Colonic mucosa (tissue), 4 donors: ENCODE measurements at regions not wholly inside any gene's neighbourhood (a gene's known extent, or its start where the extent isn't known, plus 50 kb on each side); places are given as distances from the start of the nearest gene placed in this dataset.

Source experiments
- DNase-seq: peaks from one replicate; pipeline ENCODE4 v3.0.0-alpha.2; 2020
- H3K27ac ChIP-seq: fragments of 200-600 bp; one replicate; pipeline ENCODE4 v1.8.0; 2021
- H3K27me3 ChIP-seq: fragments of 200-600 bp; one replicate; pipeline ENCODE4 v1.8.0; 2021
- H3K36me3 ChIP-seq: fragments of 200-600 bp; one replicate; pipeline ENCODE4 v1.8.0; 2021
- H3K4me1 ChIP-seq: fragments of 200-600 bp; one replicate; pipeline ENCODE4 v1.8.0; 2021; ENCODE audit warnings: mild to moderate bottlenecking
- H3K4me3 ChIP-seq: fragments of 200-600 bp; one replicate; pipeline ENCODE4 v1.8.0; 2021
- H3K9ac ChIP-seq, 2 donors: one replicate each; pipeline ENCODE4 v1.7.0; 2013; ENCODE audit warnings: control low read depth in 2 of 2, low read depth in 2 of 2, low read length in 2 of 2
- H3K9me3 ChIP-seq: fragments of 200-600 bp; one replicate; pipeline ENCODE4 v1.8.0; 2021
- intact Hi-C: fragments of 100-400 bp; cut with DNase I; formaldehyde crosslinking; loops from one replicate; pipeline ENCODE4 v1.14.1; 2022
- TF ChIP-seq, protein P1 (sequence below): fragments of 200-600 bp; IDR thresholded peaks from one replicate; pipeline ENCODE4 v1.8.0; 2022; ENCODE audit warnings: antibody characterized with exemption, mild to moderate bottlenecking
- donor health status: healthy.
- donor health status: DM: no; HTN: no; CAD: no.
- donor health status: DM: no; HTN: no; CAD: no.

DNA sequence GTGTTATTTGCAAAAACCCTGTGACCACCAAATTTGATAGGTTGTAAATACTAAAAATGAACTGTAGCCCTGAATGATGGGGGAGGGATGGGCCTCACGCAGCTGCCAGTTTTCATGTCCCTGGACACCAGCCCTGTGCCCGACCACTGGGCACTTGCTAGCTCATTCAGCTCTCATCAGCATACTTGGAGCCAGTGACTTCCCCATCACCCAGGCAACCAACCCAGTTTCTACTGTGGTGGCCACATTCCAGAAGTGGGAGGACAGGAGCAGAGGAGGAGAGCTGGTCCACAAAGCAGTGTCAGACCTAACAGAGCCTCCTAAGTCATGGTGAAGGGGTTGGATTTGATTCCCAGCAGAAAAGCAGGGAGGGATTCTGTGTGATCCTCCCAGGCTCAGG is 128.2 kb downstream of the CPEB2 start:
- TF ChIP-seq, protein P1, sequence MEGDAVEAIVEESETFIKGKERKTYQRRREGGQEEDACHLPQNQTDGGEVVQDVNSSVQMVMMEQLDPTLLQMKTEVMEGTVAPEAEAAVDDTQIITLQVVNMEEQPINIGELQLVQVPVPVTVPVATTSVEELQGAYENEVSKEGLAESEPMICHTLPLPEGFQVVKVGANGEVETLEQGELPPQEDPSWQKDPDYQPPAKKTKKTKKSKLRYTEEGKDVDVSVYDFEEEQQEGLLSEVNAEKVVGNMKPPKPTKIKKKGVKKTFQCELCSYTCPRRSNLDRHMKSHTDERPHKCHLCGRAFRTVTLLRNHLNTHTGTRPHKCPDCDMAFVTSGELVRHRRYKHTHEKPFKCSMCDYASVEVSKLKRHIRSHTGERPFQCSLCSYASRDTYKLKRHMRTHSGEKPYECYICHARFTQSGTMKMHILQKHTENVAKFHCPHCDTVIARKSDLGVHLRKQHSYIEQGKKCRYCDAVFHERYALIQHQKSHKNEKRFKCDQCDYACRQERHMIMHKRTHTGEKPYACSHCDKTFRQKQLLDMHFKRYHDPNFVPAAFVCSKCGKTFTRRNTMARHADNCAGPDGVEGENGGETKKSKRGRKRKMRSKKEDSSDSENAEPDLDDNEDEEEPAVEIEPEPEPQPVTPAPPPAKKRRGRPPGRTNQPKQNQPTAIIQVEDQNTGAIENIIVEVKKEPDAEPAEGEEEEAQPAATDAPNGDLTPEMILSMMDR = no peak

DNA sequence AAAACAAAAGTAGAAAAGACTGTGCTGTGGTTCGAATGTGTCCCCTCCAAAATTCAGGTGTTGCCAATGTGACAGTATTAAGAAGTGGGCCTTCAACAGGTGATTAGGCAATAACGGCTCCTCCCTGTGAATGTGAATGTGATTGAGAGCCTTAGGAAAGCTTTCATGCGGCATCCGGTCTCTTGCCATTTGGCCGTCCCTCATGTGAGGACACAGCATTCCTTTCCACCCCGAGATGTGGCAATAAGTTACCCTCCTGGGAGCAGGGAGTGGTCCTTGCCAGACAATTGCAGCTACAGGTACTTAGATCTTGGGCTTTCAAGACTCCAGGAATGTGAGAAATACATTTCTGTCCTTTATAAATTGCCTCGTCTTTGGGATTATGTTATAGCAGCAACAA is 129.3 kb downstream of the CPEB2 start:
- Histone ChIP-seq H3K9ac (no peak overlapping the region), H3K4me1 (no peaks in the 10 kb centered on the region), H3K4me3 (no peak overlapping the region), H3K36me3 (no peaks in the 10 kb centered on the region), H3K27me3 (no peaks in the 10 kb centered on the region), H3K27ac (no peak overlapping the region), H3K9me3 (no peaks in the 10 kb centered on the region)
- TF ChIP-seq, protein P1 = no peak
- no peak for DNase-seq
- intact Hi-C loops = no loop called here

More for the DNA sequence above, 128.2 kb downstream of the CPEB2 start:
- no peak overlapping the region for H3K9ac ChIP-seq
- intact Hi-C loops = no loop called here
- DNase-seq = no peak
- H3K27me3 ChIP-seq = no peaks in the 10 kb centered on the region
- H3K4me3 ChIP-seq = no peak overlapping the region
- H3K9me3 ChIP-seq = no peaks in the 10 kb centered on the region
- H3K36me3 ChIP-seq = no peaks in the 10 kb centered on the region
- H3K27ac ChIP-seq = no peak overlapping the region
- H3K4me1 ChIP-seq = no peaks in the 10 kb centered on the region

DNA sequence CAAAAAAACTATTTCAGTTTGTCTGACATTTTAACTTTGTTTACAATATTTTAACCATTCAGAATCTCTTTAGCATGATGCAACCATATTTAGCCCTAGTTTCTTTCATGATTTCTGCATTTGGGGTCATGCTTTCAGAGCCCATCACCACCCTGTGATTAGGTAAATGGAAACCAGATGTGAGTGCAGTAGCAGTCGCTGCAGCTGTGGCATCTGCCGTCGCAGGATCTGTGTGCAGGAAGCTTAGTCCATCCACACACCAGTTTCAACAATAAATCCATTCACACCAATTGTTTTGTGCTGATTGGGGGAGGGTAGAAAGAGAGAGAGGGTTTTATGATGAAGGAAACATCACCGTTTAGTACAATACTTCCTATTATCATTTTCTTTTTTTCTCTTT is 130.5 kb downstream of the CPEB2 start:
- Histone ChIP-seq H3K36me3 (no peaks in the 10 kb centered on the region), H3K4me1 (no peaks in the 10 kb centered on the region), H3K27ac (no peak overlapping the region), H3K9me3 (no peaks in the 10 kb centered on the region), H3K27me3 (no peaks in the 10 kb centered on the region), H3K9ac (no peak overlapping the region), H3K4me3 (no peak overlapping the region)
- TF ChIP-seq, protein P1 = no peak
- DNase-seq = no peak
- intact Hi-C loops = no loop called here

DNA sequence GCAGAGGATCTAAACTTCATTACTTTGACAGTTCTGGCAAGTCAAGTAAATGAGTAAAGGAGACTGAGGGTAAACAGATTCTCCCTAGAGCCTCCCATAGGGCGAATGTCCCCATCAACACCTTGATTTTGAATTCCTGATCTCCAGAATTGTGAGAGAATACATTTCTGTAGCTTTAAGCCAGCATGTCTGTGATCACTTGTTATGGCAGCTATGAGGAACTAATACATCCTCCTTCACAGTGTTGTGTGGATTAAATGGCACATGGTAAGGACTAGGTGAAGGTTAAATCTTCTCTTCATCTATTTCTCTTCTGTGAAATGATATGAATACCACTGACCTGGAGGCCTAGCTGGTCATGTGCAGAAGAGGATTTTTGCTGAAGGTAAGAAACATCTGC is 137.3 kb downstream of the CPEB2 start:
- Histone ChIP-seq H3K9me3 (no peaks in the 10 kb centered on the region), H3K27ac (no peak overlapping the region), H3K9ac (no peak overlapping the region), H3K4me3 (no peak overlapping the region), H3K36me3 (no peaks in the 10 kb centered on the region), H3K4me1 (no peaks in the 10 kb centered on the region), H3K27me3 (no peaks in the 10 kb centered on the region)
- intact Hi-C loops = no loop called here
- TF ChIP-seq, protein P1 = no peak
- no peak for DNase-seq

DNA sequence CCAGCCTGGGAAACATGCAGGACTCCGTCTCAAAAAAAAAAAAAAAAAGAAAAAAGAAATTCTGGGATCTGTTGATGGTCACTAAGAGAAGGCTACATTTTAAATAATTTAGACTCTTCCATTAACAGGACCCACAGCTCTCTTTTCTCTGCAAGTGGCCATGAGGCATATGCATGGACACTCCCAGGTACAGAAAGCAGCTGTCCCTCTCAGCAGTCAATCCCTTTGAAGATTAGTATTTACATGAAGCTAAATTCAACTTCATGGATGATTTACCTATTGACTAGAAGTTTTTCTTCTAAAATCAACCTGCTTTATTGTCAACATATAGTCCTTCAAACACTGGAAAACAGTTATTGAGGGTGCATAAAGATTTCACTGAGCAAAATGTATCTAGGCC is 139.9 kb downstream of the CPEB2 start:
- no peaks in the 10 kb centered on the region for H3K36me3 ChIP-seq
- H3K9me3 ChIP-seq = no peaks in the 10 kb centered on the region
- TF ChIP-seq, protein P1 = no peak
- H3K27ac ChIP-seq = no peak overlapping the region
- intact Hi-C loops = no loop called here
- H3K4me1 ChIP-seq = no peaks in the 10 kb centered on the region
- no peak overlapping the region for H3K9ac ChIP-seq
- DNase-seq = no peak
- no peaks in the 10 kb centered on the region for H3K27me3 ChIP-seq
- no peak overlapping the region for H3K4me3 ChIP-seq

DNA sequence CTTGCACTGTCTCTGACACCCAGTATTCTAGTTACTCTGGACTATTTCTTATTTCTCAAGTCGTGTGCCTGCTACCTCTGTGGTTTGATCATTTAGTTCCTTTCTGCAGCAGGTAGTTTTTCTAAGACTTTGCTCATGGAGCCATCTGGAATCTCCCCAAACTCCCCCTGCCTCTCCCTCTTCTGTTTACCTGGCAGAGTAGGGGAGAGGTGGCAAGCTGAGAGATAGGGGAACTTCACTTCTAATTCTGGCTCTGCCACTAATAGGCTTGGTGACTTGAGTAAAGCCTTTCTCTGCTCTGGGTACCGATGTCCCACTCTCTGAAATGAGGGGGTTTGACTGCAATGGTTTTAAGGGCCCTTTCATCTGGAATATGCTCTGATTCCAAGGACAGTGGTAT is 141.3 kb downstream of the CPEB2 start:
- Histone ChIP-seq H3K4me1 (no peaks in the 10 kb centered on the region), H3K9me3 (no peaks in the 10 kb centered on the region), H3K4me3 (no peak overlapping the region), H3K9ac (no peak overlapping the region), H3K27ac (no peak overlapping the region), H3K27me3 (no peaks in the 10 kb centered on the region), H3K36me3 (no peaks in the 10 kb centered on the region)
- TF ChIP-seq, protein P1 = no peak
- intact Hi-C loops = no loop called here
- DNase-seq = no peak
